ENCODE measurements at regions not wholly inside any gene's neighbourhood (a gene's known extent, or its start where the extent isn't known, plus 50 kb on each side); places are given as distances from the start of the nearest gene placed in this dataset.

GRCh38 chr2:196224756-196225155, 53.4 kb upstream of the STK17B start:
- in situ Hi-C loops (cut with HindIII; ENCODE audit: low pct_unique_long_range_greater_than_20kb, low sequenced_read_pairs), result no loop called here
- no peak for DNase-seq (ENCODE audit: low read depth)

DNA sequence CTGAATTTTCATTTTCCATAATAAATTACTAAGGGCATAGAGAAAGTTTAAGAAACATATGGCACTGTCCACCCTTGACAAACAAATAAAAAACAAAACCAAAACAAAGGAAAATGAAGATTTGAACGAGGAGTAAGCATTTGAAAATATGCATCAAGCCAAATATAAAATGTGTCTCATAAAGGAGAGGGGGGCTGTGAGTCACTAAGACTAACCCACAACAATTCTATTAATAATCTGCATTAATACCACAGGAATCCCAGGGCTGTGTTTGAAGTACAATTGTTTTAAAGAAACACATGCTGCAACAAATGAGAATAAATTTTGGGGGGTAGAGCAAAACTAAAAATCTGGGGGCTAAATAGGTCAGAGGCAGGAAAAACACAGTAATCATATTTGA, 53.8 kb upstream of the STK17B start:
- in situ Hi-C loops (cut with HindIII; ENCODE audit: low pct_unique_long_range_greater_than_20kb, low sequenced_read_pairs), result no loop called here
- no peak for DNase-seq (ENCODE audit: low read depth)

GRCh38 chr2:196226058-196226706, 54.8 kb upstream of the STK17B start:
- DNase-seq (ENCODE audit: low read depth), result no peak
- in situ Hi-C loops (cut with HindIII; ENCODE audit: low pct_unique_long_range_greater_than_20kb, low sequenced_read_pairs), result no loop called here

GRCh38 chr2:196226707-196227065, 55.3 kb upstream of the STK17B start:
- in situ Hi-C loops (cut with HindIII; ENCODE audit: low pct_unique_long_range_greater_than_20kb, low sequenced_read_pairs), result no loop called here

GRCh38 chr2:196229013-196229412, 57.6 kb upstream of the STK17B start:
- in situ Hi-C loops (cut with HindIII; ENCODE audit: low pct_unique_long_range_greater_than_20kb, low sequenced_read_pairs), result no loop called here
- DNase-seq (ENCODE audit: low read depth), result no peak

More at GRCh38 chr2:196226707-196227065, 55.3 kb upstream of the STK17B start:
- no peak for DNase-seq (ENCODE audit: low read depth)

DNA sequence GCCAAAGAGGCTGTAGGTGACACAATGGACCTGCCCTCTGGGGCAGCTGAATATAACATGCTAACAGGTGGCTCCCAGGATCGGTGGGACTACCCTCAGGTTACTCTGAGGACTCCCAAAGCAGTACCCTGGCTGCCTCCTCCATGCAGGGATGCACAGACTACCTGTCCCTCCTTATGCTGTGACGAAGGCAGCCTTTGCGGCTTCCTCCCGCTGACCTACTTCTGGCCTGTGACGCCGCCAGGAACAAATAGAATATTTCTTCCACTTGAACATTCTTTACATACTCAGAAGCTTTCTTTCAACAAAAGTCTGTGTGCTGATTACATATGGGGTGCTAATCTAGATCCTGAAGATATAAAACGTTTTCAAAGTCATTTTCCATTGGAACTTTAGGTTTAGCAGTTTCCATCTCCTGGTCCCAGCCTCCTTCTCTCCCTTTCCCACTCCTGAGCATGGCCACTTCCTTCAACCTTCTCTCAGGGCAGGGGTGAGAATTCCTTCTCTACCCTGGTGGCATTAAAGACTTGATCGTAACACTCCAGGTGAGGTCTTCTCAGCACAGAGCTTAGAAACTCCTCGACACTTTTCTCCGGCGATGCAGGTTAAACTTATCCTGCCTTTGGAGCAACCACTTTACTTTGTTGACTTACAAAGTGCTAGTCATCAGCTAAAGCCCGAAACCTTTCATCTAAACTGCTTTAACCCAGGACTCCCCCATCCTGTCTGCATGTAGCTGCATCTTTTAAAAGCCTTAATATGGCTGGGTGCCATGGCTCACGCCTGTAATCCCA, 58.9 kb upstream of the STK17B start:
- in situ Hi-C loops (cut with HindIII; ENCODE audit: low pct_unique_long_range_greater_than_20kb, low sequenced_read_pairs), result no loop called here
- DNase-seq (ENCODE audit: low read depth), result no peak

- peak; percentile 41 for DNase-seq (ENCODE audit: low read depth)
- in situ Hi-C loops (cut with HindIII; ENCODE audit: low pct_unique_long_range_greater_than_20kb, low sequenced_read_pairs), result no loop called here
Measured at GRCh38 chr2:196233021-196233804, 61.8 kb upstream of the STK17B start.

- in situ Hi-C loops (cut with HindIII; ENCODE audit: low pct_unique_long_range_greater_than_20kb, low sequenced_read_pairs), result no loop called here
- no peak for DNase-seq (ENCODE audit: low read depth)
Measured at GRCh38 chr2:196233805-196234475, 62.6 kb upstream of the STK17B start.

GRCh38 chr2:196234672-196235071, 63.3 kb upstream of the STK17B start:
- no peak for DNase-seq (ENCODE audit: low read depth)
- in situ Hi-C loops (cut with HindIII; ENCODE audit: low pct_unique_long_range_greater_than_20kb, low sequenced_read_pairs), result no loop called here

GRCh38 chr2:196238836-196239380, 67.5 kb upstream of the STK17B start:
- no peak for DNase-seq (ENCODE audit: low read depth)
- in situ Hi-C loops (cut with HindIII; ENCODE audit: low pct_unique_long_range_greater_than_20kb, low sequenced_read_pairs), result no loop called here

GRCh38 chr2:196239622-196240587, 68.5 kb upstream of the STK17B start:
- DNase-seq (ENCODE audit: low read depth), result peak; percentile 60
- in situ Hi-C loops (cut with HindIII; ENCODE audit: low pct_unique_long_range_greater_than_20kb, low sequenced_read_pairs), result no loop called here

DNA sequence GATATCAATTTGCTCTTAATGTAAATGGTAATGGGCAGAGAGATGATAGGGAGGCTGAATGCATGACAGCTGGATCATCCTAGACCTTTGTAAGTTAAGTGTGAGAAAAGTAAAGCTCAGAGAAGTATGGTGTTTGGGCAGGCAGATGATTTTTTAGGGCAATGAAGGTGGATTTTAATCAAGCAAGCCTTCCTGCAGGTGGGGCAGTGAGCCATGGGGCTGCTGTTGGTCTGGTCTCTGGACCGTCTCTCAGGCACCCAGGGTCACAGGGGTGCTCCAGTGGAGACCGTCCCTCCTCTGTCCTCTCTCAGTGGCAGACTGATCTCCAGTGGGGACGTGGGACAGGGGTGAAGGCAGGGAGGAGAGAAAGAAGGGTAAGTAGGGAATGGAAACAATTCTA, 69.8 kb upstream of the STK17B start:
- DNase-seq (ENCODE audit: low read depth), result no peak
- in situ Hi-C loops (cut with HindIII; ENCODE audit: low pct_unique_long_range_greater_than_20kb, low sequenced_read_pairs), result no loop called here

DNA sequence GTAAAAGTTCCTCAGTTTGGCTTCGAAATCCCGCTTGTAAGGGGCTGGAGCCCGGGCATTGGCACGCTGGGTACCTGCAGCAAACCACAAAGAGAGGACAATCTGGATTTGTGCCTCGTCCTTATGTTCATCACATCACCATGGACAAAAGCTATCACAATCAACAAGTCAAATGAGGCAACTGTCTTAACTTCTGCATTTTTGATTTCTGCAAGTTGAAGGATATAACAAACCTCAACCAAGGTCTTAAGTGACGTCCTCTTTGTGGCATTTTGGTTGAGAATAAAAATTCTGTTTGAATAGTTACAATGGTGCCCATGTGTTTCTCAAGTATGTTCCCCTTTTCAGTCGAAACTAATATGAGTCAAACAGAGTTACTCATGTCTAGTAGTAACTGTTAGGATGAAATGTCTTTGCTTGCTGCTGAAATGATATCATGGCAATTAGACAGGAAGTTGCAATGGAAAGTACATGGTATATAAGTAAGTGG, 70.8 kb upstream of the STK17B start:
- no peak for DNase-seq (ENCODE audit: low read depth)

DNA sequence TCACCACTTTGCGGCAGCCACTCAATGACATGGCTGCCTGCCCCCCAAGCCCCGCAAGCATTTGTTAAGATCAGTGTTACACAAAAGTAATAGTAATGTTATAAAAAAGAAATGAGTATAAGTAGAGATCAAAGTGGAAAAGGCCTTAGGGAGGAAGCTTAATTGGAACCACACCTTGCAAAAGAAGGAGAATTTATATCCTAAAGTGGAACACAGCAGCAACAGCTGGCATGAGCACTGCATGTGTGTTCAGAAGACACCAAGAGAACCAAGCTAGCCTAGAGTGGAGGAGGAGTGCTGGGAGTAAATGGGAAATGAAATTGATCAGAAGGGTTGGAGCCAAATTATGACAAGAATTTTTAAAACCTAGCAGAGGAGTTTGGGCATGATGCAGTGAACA, 73.1 kb upstream of the STK17B start:
- in situ Hi-C loops (cut with HindIII; ENCODE audit: low pct_unique_long_range_greater_than_20kb, low sequenced_read_pairs), result no loop called here
- DNase-seq (ENCODE audit: low read depth), result no peak

More for the DNA sequence above, 70.8 kb upstream of the STK17B start:
- in situ Hi-C loops (cut with HindIII; ENCODE audit: low pct_unique_long_range_greater_than_20kb, low sequenced_read_pairs), result no loop called here

- DNase-seq (ENCODE audit: low read depth), result no peak
- in situ Hi-C loops (cut with HindIII; ENCODE audit: low pct_unique_long_range_greater_than_20kb, low sequenced_read_pairs), result no loop called here
Measured at GRCh38 chr2:196244966-196245365, 73.6 kb upstream of the STK17B start.

GRCh38 chr2:196245378-196246140, 74.2 kb upstream of the STK17B start:
- in situ Hi-C loops (cut with HindIII; ENCODE audit: low pct_unique_long_range_greater_than_20kb, low sequenced_read_pairs), result no loop called here

More at GRCh38 chr2:196245378-196246140, 74.2 kb upstream of the STK17B start:
- no peak for DNase-seq (ENCODE audit: low read depth)

All from Caki2 (cell line).